ENCODE measurements at regions not wholly inside any gene's neighbourhood (a gene's known extent, or its start where the extent isn't known, plus 50 kb on each side); places are given as distances from the start of the nearest gene placed in this dataset.

DNA sequence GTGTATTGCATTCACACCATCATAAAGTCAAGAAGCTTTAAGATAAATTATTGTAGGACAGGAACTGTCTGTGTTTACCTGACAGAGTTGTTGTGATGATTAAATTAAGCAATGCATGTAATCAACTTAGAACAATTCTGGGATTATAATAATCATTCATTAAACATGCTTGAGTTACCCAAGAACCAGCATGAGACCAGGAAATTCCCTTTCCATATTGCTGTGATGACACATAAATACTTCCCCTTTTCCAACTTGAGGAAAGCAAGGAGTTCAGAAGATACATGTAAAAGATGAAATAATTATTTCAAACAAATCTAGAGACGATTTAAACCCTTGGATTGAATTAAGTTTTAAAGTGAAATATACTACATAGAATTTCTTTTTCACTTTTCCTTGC lies 404.4 kb downstream of the GJA1 start:
- H3K9ac ChIP-seq (ENCODE audit: insufficient read depth, low read depth, low read length) = no peak overlapping the region
- in situ Hi-C loops (cut with HindIII; ENCODE audit: extremely low pct_ligation_motif_present, low pct_unique_long_range_greater_than_20kb) = loop anchor here (10.0 kb wide), 1 partner anchor 405 kb away; the partner anchor contains the start of gene GJA1
- ChIA-PET CTCF (ENCODE audit: low intra/inter-chr PET ratio, low total read pairs) (no interaction called here), POLR2A (no interaction called here)
- H4K20me1 ChIP-seq (ENCODE audit: insufficient read depth, low read length) = no peaks in the 10 kb centered on the region
- H3K79me2 ChIP-seq (ENCODE audit: insufficient read depth, low read length) = no peaks in the 10 kb centered on the region
- ATAC-seq = no peak
- H3K27ac ChIP-seq (ENCODE audit: extremely low read length, insufficient read depth, low read length) = no peak overlapping the region
- DNase-seq (ENCODE audit: low spot score) = no peak
- no peak overlapping the region for H2AFZ ChIP-seq (ENCODE audit: low read length)
- no TSS peak for BruUV-seq (replicated peaks)
- WGBS (ENCODE audit: low lambda C conversion rate) = 2% methylated on average over 1 of the region's 1 CpG
- no peaks in the 10 kb centered on the region for H3K27me3 ChIP-seq (ENCODE audit: control insufficient read depth in 1 of 2, insufficient read depth in 2 of 2, low read length in 2 of 2)
- H3K4me1 ChIP-seq (ENCODE audit: insufficient read depth, low read length) = no peaks in the 10 kb centered on the region
- no peak for TF ChIP-seq ZNF569 (CRISPR knock-in tag; IDR thresholded peaks at IDR 0.05; ENCODE audit: borderline replicate concordance)
- TF ChIP-seq HOXA5 (CRISPR knock-in tag; IDR thresholded peaks at IDR 0.05) = no peak
- TF ChIP-seq, protein P1, sequence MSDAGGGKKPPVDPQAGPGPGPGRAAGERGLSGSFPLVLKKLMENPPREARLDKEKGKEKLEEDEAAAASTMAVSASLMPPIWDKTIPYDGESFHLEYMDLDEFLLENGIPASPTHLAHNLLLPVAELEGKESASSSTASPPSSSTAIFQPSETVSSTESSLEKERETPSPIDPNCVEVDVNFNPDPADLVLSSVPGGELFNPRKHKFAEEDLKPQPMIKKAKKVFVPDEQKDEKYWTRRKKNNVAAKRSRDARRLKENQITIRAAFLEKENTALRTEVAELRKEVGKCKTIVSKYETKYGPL (CRISPR knock-in tag; IDR thresholded peaks at IDR 0.05) = no peak
- TF ChIP-seq POLR2G (IDR thresholded peaks at IDR 0.05; ENCODE audit: low read depth, low read length) = no peak
- TF ChIP-seq YY1 (IDR thresholded peaks at IDR 0.05; ENCODE audit: insufficient read depth, insufficient replicate concordance, low read depth, low read length) = no peak
- no peak for TF ChIP-seq POLR2AphosphoS5 (IDR thresholded peaks at IDR 0.05; ENCODE audit: low read depth, low read length)
- TF ChIP-seq, protein P2, sequence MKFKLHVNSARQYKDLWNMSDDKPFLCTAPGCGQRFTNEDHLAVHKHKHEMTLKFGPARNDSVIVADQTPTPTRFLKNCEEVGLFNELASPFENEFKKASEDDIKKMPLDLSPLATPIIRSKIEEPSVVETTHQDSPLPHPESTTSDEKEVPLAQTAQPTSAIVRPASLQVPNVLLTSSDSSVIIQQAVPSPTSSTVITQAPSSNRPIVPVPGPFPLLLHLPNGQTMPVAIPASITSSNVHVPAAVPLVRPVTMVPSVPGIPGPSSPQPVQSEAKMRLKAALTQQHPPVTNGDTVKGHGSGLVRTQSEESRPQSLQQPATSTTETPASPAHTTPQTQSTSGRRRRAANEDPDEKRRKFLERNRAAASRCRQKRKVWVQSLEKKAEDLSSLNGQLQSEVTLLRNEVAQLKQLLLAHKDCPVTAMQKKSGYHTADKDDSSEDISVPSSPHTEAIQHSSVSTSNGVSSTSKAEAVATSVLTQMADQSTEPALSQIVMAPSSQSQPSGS (CRISPR knock-in tag; IDR thresholded peaks at IDR 0.05) = no peak
- no peak for TF ChIP-seq PLRG1 (conservative IDR thresholded peaks at IDR 0.05)
- intact Hi-C loops (cut with micrococcal nuclease; ENCODE audit: unreplicated experiment) = no loop called here
- H3K36me3 ChIP-seq (replicated peaks in 1 of 2; ENCODE audit: control insufficient read depth in 1 of 2, insufficient read depth in 2 of 2, low read length in 2 of 2) = no peaks in the 10 kb centered on the region
- no peak overlapping the region for H3K4me2 ChIP-seq (ENCODE audit: low read depth, low read length)
- H3K4me3 ChIP-seq (replicated peaks in 1 of 3; ENCODE audit: insufficient read depth in 1 of 3, low read depth in 2 of 3, low read length in 3 of 3) = no peak overlapping the region
- no peak for FAIRE-seq
- H3K9me3 ChIP-seq (ENCODE audit: low read length) = no peaks in the 10 kb centered on the region
